Suppressor macrophage treated with lipopolysaccharide for 4 hours (primary cell): ENCODE measurements at regions not wholly inside any gene's neighbourhood (a gene's known extent, or its start where the extent isn't known, plus 50 kb on each side); places are given as distances from the start of the nearest gene placed in this dataset.

Source experiments
- DNase-seq: peaks from one replicate; pipeline ENCODE4 v3.0.0-alpha.2; 2020

DNA sequence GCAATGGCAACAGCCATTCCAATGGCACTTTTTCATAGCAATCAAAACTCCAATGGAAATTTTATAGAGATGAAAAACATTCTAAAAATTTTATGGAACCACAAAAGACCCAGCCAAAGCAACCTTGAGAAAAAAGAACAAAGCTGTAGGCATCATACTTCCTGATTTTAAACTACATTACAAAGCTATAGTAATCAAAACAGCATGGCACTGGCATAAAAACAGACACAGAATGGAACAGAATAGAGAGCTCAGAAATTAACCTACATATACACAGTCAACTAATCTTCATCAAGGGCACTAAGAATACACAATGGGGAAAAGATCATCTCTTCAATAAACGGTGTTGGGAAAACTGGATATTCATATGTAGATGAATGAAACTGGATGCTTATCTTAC is 401.5 kb downstream of the NPHP4 start:
- no peak for DNase-seq

DNA sequence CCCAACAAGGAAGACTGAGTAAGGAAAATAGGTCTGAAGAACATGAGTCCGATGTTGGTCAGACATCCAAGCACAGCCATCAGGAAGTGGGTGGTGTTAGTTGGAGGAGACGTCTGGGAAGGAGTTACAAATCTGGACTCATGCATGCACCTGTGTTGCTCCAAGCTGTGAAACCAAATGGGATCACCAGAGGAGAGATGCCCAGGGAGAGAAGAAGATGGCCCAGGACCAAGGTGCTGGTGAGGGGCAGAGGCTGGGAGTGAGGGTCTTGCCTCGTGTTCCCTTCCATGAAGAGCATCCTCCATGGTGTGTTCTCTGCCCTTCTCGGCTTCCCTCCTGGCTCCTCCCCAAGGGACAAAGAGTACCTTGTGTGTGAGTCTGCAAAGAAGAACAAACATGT is 405.6 kb downstream of the NPHP4 start:
- no peak for DNase-seq

DNA sequence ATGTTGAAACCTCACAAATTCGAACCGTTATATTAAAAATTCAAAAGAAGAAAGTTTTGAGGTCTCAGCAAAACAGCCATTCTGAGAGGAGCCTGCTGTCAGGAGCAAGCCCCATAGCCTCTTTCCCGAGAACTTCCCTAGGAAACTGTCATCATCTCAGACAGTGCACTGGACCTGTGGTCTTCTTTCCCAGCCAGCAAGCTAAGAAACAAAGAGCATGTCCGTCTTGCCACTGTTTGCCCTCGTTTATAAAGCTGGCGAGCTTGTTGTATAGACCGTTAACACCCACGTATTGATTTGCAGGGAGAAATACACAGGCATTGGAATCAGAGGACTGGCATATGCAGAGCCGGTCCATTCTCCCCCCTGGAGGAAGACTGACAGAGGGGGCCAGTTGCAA is 407.0 kb downstream of the NPHP4 start:
- DNase-seq, result no peak

DNA sequence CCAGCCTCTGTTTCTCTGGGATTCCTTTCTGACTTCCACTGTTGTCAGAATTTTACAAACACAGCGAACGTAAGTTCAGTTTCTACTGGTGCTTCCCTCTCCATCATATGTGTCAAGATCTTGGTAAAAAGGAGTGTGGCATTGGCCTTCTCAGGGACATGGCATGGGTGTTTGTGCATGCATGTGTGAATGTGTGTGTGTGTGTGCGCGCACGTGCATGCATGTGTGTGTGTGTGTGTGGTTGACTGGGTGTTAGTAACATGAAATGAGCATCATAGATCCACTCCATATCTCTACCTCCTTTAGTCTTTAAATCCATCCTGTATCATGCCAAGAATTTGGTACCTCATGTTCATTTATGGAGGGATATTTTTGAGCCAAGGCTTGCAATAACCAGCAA is 411.3 kb downstream of the NPHP4 start:
- no peak for DNase-seq

DNA sequence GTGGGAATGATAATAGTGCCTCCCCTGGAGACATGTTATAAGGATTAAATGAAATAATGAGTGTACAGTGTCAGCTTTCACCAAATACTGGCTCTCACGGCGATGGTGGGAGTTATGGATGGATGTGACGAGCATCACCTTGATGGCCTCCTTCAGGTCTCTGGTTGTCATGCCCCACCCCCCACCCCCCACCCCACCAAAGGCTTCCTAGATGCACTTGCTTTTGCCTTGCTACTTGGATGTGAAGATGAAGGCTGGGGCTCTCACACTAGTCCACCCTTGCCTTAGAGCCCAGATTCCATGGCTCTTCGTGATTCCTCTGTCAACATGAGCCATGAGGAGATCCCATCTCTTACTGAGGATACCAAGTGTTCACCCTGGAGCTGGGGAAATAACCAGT is 412.3 kb downstream of the NPHP4 start:
- no peak for DNase-seq

DNA sequence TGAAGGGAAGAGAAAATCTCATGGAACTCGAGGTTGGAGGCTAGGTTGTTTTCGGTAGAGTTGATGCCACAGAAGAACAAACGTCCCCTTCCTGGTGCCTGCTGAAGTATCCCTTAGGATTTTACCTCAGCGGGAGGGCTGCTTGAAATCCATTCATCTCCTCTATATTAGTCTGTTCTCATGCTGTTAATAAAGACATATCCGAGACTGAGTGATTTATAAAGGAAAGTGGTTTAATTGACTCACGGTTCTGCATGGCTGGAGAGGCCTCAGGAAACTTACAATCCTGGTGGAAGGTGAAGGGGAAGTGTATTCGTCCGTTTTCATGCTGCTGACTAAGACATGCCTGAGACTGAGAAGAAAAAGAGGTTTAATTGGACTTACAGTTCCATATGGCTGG is 413.5 kb downstream of the NPHP4 start:
- no peak for DNase-seq

DNA sequence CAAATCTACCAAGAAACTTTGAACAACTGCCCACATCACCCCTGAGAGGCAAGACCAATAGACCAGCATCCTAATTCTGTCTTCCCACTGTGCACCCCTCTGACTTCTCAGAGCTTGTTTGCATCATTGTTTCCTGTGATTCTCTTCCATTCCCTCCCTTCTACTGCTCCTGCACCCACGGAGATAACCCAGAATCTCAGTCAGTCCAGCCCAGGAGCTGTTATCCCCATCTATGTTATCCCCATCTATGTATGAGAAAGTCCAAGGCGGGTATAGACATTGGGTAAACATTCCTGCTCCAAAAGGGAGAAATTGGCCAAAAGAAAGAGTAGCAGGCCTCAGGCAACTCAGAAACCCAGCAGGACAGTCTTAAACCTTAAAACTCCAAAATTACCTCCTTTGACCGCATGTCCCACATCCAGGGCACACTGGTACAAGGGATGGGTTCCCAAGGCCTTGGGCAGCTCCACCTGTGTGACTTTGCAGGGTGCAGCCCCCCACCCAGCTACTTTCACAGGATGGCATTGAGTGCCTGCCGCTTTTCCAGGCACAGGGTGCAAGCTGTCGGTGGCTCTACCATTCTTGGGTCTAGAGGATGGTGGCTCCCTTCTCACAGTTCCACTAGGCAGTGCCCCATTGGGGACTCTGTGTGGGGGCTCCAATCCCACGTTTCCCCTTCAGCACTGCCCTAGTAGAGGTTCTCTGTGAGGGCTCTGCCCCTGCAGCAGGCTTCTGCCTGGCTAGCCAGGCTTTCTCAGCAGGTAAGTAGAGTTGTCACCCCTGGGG is 414.8 kb downstream of the NPHP4 start:
- no peak for DNase-seq

DNA sequence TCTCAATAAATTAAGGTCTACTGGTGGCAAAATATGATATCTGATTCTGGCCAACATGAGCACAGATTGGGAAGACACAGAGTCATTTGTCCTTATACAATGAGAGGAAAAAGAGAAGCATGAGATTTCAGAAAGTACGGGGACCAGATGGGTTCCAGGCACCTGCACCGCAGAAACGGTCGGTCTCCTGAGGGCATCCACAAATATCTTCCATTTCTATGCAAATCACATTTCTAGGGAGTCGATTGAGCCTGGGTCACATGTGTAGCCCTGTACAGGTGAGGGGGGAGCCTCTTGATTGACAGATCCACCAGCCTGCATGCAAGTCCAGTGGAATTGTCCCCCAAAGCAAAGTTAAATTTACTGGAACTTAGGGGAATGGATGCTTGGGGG is 415.6 kb downstream of the NPHP4 start:
- no peak for DNase-seq

DNA sequence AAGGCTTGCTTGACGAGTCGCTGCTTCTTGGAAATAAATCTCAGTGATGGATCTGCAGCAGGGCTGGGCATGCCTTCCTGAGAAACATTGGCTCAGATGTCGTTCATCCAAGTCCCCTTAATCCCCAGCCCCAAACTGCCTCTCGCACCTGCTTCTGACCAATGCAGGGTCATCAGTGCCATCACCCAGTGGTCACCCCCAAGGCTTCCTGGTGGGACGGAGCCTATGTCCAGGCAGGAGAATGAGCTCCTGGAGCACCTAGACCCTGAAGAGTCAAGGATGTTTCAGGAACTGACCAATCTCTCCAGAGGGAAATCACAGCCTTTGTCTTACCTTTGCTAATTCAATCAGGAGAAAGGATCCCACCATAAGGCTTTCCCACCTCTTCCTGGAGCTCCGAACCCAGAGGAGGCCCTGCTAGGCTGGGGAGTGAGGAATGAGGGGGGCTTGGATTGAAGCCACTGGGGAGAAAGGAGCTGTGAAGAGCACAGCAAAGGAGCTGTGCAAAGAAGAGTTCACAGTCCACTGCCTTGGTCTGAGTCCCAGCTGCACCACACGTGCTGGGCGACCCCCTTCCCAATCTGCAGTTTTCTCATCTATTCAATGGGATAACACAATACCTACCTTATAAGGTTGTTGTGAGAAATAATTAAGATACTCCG is 416.1 kb downstream of the NPHP4 start:
- DNase-seq, result no peak

DNA sequence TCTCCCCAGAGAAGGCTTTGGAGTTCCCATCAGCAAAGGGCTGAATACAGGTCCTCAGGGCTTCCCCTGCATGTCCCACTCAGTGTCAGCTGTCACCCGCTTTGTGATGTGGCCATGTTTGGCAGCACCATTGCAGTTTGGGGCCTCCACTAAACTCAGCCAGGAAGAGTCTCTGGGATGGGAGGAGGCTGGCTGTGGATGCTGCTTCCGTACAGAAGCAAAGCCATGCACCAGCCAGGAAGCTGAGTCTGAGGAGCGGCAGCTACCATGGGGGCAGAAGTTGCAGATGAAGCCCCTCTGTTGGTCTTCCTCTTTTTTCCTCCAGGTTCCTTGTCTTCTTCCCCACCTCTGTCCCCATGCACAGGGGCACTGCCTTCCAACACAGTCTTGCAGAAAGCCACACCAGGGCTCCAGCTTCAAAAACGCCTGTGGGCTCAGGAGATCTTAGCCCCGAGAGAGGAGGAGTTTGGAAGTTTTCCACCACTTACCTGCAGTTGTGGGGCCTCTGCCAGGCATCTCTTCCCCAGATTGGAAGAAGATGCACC is 416.8 kb downstream of the NPHP4 start:
- no peak for DNase-seq

DNA sequence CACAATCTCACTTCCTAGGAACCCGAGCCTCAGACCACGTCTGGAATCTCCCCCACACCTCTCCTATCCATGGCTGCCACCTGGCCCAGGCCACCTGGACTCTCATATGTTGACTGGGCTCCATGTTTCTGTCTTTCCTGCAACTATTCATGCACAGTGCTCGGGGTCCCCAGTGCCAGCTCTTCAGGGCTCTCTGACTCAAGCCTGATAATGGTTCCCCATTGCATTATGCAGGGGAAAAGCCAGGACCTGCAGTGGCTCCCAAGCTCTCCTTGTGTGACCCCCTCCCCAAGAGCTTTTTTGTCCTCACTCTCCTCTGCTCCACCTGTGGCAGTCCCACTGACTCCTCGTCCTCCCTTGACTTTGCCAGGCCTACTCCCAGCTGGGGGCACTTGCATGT is 417.6 kb downstream of the NPHP4 start:
- no peak for DNase-seq

DNA sequence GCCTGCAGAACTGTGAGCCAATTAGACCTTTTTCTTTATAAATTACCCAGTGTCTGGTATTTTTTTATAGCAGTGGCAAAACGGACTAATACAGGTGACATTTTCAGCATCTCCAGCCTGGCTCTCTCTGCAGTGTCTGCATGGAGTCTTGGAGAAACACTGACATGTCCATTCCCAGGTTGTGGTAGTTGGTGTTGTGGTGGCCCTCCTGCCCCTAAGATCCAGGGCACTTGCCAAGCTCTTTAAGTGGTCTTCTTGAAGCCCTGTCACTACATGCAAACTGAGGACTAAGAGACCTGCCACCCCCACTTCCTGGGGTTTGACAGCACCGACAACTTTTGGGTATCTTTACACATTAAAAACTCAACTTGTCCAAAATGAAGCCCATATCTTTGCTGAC is 419.4 kb downstream of the NPHP4 start:
- DNase-seq, result no peak

DNA sequence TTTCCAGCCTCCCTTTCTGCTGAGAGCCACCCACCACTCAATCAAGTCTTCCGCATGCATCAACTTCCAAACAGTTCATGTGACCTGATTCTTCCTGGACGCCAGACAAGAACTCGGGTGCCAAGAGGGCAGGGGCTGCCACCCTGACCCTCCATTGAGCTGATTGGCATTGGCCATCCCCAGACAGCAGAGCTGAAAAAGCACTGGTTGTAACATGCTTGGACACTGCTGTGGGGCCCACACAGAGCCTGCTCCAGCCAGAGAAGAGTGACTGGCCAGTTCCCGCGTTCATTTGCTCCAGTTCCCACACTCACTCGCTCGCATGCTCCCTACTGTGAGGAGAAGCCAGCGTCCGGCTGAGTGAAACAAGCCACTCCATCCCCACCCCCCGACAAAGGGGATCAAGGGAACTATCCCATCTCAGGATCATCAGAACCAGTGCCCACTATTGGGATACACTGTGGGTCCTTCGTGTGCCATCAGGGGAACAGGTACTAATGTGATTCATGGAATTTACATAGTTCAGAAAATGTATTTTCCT is 420.3 kb downstream of the NPHP4 start:
- no peak for DNase-seq

DNA sequence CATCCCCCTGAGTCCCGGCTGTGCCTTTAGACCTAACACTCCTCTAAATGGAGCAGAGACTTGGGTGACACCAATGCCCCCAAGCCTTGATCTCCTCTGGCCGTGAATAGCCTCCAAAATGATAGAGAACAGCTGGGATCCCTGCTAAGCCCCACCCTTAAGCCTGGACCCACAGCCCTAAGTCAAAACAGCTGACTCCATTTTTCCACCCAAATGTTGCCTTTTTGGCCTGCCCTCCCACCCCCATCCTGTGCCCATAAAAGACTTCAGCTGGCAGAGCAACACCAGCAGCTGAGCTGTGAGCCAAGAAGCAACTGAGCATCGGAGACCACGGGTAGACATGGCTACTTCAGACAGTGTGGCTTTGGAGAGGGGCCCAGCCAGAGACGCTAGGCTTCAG is 420.8 kb downstream of the NPHP4 start:
- no peak for DNase-seq

DNA sequence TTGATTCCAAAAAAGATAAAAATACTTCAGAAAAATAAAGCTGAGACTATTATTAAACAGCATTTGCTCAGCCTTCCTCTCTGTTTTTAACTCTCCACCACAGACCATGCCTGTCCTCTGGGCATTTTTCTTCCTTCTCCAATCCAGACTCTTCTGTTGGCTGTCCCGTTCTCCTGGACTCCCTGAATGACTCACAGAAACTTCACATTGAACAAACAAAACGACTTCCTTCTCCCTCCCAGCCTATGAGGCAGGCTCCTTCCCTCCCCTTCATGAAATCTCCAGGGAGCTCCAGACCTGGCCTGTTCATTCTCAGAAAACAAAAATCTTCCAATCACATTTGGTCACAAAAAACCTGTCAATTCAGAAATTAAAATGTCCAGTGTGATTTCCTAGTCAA is 421.3 kb downstream of the NPHP4 start:
- no peak for DNase-seq

DNA sequence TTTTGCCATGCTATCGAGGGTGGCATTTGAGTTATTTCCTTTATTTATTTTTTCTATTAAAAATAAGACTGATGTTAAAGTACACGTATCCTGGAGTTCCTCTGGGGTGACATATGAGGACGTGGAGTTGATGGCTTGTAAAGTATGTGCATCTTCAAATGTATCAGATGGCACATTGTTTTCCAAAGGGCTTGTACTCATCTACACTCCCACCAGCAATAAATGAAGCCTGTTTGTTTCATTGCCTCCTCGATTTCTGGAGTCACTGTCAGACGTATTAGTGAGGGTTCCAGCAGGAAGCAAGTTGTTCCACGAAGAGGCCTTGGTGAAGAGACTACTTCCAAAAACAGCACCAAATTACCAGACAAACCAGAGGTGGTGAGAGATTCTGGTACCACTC is 423.9 kb downstream of the NPHP4 start:
- no peak for DNase-seq

DNA sequence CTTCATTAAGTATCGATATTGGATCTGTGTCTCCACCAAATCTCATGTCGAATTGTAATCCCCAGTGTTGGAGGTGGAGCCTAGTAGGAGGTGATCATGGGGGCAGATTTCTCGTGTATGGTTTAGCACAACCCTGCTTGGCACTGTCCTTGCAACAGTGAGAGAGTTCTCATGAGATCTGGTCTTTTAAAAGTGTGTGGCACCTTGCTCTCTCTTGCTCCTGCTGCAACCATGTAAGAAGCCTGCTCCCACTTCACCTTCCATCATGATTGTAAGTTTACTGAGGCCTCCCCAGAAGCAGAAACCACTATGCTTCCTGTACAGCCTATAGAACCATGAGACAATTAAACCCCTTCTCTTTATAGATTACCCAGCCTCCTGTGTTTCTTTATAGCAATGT is 424.4 kb downstream of the NPHP4 start:
- DNase-seq, result no peak

DNA sequence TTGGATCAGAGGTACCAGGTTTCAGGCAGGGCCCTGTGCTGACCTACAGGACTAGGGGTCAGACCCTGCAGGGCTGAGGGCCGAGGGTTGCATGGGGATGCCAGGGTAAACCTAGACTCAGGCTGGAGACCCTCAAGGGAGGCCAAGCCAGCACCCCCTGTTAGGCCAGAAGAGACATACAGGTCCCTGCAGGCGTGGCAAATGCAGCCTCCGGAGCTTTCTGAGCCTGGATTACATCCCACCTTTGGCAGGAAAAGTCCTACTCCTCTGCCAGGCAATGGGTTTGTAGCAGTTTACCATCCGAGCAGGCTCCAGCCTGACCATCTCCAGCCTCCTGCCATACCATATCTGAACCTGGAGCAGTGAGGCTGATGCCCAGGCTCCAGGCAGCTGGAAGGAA is 425.3 kb downstream of the NPHP4 start:
- no peak for DNase-seq

DNA sequence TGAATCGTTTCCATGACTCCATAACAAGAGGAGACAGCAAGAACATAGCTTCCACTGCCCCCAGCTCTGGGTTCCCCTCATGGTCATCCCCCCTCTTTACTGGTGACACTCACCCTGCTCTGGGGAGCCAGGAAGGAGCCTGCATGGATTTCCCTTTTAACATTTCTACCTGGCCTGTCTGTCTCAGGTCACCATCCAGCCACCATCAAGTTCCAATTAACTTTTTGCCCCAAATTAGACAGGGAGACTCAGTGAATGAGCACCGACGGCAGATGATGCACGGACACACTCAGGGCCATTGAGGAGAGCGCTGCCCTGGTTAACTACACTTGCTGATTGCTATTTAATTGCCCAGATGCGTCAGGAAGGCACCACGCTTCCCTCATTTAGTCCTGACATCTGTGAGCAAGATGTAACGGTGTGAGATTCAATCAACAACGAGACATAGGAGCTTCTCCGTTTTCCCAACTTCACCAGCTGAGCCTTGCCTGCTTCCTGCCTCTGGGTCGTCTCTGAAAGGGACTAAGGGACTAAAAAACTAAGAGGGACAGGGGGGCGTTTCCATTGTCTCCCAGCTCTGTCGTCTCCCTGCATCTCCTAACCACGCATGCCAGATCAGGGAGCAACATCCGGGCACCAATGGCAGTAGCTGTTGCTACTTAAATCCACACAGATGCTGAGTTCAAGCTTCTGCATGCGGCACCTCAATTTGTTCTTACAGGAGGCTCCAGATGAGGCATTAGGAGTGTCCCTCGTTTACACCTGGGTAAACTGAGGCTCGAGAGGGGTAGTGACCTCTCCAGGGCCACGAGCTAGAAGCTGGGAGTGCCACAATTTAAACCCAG is 426.7 kb downstream of the NPHP4 start:
- DNase-seq, result no peak

DNA sequence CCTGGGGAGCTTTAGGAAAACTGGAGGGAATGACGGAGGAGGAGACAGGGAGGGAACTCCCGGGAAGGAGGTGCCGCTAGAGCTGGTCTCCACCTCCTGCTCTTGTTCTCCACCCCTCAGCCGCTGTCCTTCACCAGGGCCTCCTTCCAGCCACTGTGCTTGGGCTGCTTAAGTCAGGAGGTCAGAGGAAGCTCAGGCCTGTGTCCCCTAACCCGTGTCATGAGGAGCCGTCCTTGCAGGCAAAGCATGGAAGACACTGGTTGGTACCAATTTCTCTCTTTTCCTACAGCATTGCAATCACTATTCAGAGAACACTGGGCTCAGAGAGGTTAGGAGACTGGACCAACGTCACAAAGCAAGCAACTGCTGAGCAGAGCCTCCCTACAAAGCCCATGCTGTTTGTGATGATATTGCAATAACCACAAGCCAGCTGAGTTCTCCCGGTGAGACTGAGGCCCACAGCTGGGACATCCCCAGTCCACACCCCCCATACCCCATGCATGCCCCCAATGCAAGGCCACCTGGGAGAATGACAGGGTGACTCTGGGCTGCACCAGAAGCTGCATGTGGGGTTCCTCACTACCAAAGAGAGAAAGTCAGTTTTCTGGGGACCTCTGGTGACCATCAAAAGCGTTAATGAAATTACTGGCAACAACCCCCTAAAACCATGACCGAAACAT is 427.5 kb downstream of the NPHP4 start:
- DNase-seq, result no peak

DNA sequence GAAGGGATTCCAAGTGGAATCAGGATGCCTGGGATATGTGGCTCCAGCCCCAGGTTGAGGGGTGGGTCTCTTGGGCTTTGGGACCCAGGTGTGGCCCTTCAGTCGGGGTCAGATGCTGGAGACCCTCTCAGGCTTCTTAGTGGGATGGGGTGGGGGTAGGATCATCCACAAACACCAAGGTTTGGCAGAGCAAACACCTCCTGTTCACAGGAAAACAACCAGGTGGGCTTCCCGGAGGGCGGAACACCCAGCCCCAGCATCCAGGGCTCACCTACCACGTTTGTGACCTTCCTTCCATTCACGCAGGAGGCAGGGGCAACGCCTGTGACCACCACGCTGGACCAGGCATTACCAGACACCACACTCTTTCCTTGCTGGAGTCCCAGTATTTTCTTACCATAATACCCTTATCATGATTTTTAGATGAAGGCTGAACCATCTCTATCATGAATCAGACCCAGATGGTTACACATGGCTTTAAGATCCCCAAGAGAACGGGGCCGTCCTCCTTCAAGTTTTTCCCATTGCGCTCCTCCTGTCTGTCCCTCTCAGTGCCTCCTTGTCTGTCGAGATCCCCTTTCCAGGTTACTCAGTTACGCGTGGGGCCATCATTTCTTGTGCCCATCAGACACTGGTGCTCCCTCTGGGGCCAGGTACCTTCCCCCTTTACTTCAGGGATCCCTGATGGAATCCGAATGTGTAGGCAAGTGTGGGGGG is 428.2 kb downstream of the NPHP4 start:
- no peak for DNase-seq

DNA sequence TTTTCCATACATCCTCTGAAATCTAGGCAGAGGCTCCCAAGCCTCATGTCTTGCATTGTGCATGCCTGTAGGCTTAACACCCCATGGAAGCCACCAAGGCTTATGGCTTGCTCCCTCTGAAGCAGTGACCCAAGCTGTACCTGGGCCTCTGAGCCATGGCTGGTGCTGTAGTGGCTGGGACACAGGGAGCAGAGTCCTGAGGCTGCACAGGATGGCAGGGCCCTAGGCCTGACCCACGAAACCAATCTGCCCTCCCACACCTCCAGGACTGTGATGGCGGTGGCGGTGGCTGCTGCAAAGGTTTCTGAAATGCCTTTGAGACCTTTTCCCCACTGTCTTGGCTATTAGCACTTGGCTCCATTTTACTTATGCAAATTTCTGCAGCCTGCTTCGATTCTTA is 429.5 kb downstream of the NPHP4 start:
- DNase-seq, result no peak
